Upper lobe of left lung (tissue), 4 donors: ENCODE measurements at regions not wholly inside any gene's neighbourhood (a gene's known extent, or its start where the extent isn't known, plus 50 kb on each side); places are given as distances from the start of the nearest gene placed in this dataset.

Source experiments
- CTCF ChIP-seq, 6 experiments: fragments of 450-650 bp in 4 of 6; fragments of 200-600 bp in 2 of 6; sonication (generic) in 2 of 6; IDR thresholded peaks; one replicate each; pipeline ENCODE4 v1.5.1; 2016 to 2019; ENCODE audit warnings: antibody characterized with exemption in 6 of 6
- EP300 ChIP-seq, 4 donors: sonication (generic); formaldehyde crosslinking; IDR thresholded peaks; one replicate each; pipeline ENCODE4 v1.5.1; 2017; ENCODE audit warnings: antibody characterized with exemption in 4 of 4, control low read depth in 2 of 4
- POLR2A ChIP-seq, 4 donors: fragments of 450-650 bp; IDR thresholded peaks; one replicate each; pipeline ENCODE4 v1.5.1; 2016 to 2017; ENCODE audit warnings: antibody characterized with exemption in 4 of 4, mild to moderate bottlenecking in 2 of 4
- POLR2AphosphoS5 ChIP-seq, 2 donors: sonication (generic); formaldehyde crosslinking; IDR thresholded peaks; one replicate each; pipeline ENCODE4 v1.5.1; 2017; ENCODE audit warnings: antibody characterized with exemption in 2 of 2

DNA sequence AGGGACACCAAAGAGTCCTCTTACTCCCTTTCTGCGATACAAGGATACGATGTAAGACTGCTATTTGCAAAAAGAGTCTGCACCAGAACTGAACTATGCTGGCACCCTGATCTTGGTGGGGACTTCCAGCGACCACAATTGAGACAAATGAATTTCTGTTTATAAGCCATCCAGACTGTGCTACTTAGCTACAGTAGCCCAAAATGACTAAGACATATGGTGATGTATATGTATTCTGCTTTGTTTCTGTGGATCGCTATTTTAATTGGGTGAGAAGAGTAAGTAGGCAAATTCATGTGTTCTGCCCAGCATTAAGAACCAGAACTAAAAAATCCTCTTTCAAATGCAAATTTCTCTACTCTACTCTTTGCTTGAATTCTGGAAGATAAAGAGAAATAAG, 720.9 kb downstream of the DIPK2A start:
- TF ChIP-seq CTCF (IDR thresholded peaks at IDR 0.05): no peak
- TF ChIP-seq POLR2A (IDR thresholded peaks at IDR 0.05): no peak
- TF ChIP-seq EP300 (IDR thresholded peaks at IDR 0.05): no peak
- TF ChIP-seq POLR2AphosphoS5 (IDR thresholded peaks at IDR 0.05): no peak
